B cell (primary cell): ENCODE measurements at regions not wholly inside any gene's neighbourhood (a gene's known extent, or its start where the extent isn't known, plus 50 kb on each side); places are given as distances from the start of the nearest gene placed in this dataset.

ENCODE experiments used
- ATAC-seq: fragments of 200-7000 bp; cut with Tn5 transposase; one replicate; pipeline ENCODE4 v1.10.0; 2021; ENCODE audit warnings: low read depth, mild to moderate bottlenecking, moderate number of reproducible peaks, moderate library complexity
- CTCF ChIA-PET: fragments of 350-600 bp; sonication (Branson Sonifier 250); formaldehyde crosslinking; loops from one replicate; lab custom pipeline; 2021; ENCODE audit warnings: antibody characterized with exemption, inconsistent platforms; lab: Charles Lee
- POLR2A ChIA-PET: fragments of 350-600 bp; sonication (Branson Sonifier 250); formaldehyde crosslinking; loops from one replicate; lab custom pipeline; 2021; ENCODE audit warnings: antibody characterized with exemption; lab: Charles Lee
- DNase-seq: peaks from one replicate; pipeline ENCODE4 v3.0.0; 2013
- H2AFZ ChIP-seq: 2 replicates; pipeline ENCODE4 v1.6.1; 2012; ENCODE audit warnings: mild to moderate bottlenecking, low read depth, low read length; ENCODE audit not compliant: insufficient read depth, poor library complexity, severe bottlenecking
- H3K27ac ChIP-seq, 2 donors: 1 replicate in 1 of 2; 2 replicates in 1 of 2; pipeline ENCODE4 v1.5.1; 2012 to 2013; ENCODE audit warnings: low read length in 2 of 2, mild to moderate bottlenecking in 2 of 2, moderate library complexity in 1 of 2
- H3K27me3 ChIP-seq, 4 experiments: fragments of 200-600 bp in 1 of 4; sonication (generic) in 1 of 4; replicated peaks in 1 of 4; 1 replicate in 2 of 4; 2 replicates in 2 of 4; pipeline versions ENCODE4 v1.6.1 to v1.7.0; 2013 to 2016; ENCODE audit warnings: low read length in 3 of 4, mild to moderate bottlenecking in 2 of 4, mixed read lengths in 1 of 4, moderate library complexity in 1 of 4; ENCODE audit not compliant: insufficient read depth in 4 of 4, control insufficient read depth in 3 of 4; ENCODE audit errors: control extremely low read depth in 1 of 4
- H3K36me3 ChIP-seq, 2 experiments: replicated peaks in 1 of 2; 1 replicate in 1 of 2; 2 replicates in 1 of 2; pipeline versions ENCODE4 v1.6.1 to v1.7.1; 2013; ENCODE audit warnings: low read length in 1 of 2; ENCODE audit not compliant: insufficient read depth in 2 of 2, control insufficient read depth in 1 of 2; ENCODE audit errors: control extremely low read depth in 1 of 2, extremely low read depth in 1 of 2
- H3K4me1 ChIP-seq, 2 donors: fragments of 200-600 bp in 1 of 2; sonication (generic) in 1 of 2; 1 replicate in 1 of 2; 2 replicates in 1 of 2; pipeline versions ENCODE4 v1.5.1 to v1.6.1; 2013 to 2017; ENCODE audit warnings: low read length in 2 of 2; ENCODE audit not compliant: control insufficient read depth in 2 of 2, insufficient read depth in 2 of 2
- H3K4me2 ChIP-seq: replicated peaks from 2 replicates; pipeline ENCODE3; 2012; ENCODE audit warnings: mild to moderate bottlenecking, low read depth, low read length; ENCODE audit not compliant: poor library complexity, severe bottlenecking
- H3K4me3 ChIP-seq, 5 experiments: fragments of 200-600 bp in 1 of 5; sonication (generic) in 1 of 5; 1 replicate in 3 of 5; 2 replicates in 2 of 5; pipeline versions ENCODE4 v1.5.1 to v1.7.0; 2011 to 2016; ENCODE audit warnings: low read length in 4 of 5, mild to moderate bottlenecking in 4 of 5, low read depth in 2 of 5, control low read depth in 1 of 5, moderate library complexity in 1 of 5; ENCODE audit not compliant: insufficient read depth in 1 of 5; ENCODE audit errors: control extremely low read depth in 1 of 5, extremely low read depth in 1 of 5
- H3K79me2 ChIP-seq: fragments of 200-600 bp; sonication (generic); one replicate; pipeline ENCODE4 v1.6.0; 2016; ENCODE audit warnings: low read length; ENCODE audit not compliant: control insufficient read depth, insufficient read depth
- H3K9ac ChIP-seq: fragments of 200-600 bp; sonication (generic); 2 replicates; pipeline ENCODE4 v1.6.1; 2017; ENCODE audit warnings: mild to moderate bottlenecking, low read length, moderate library complexity
- H3K9me3 ChIP-seq, 3 donors: one replicate each; pipeline versions ENCODE4 v1.6.1 to v1.7.1; 2013; ENCODE audit warnings: low read length in 2 of 3; ENCODE audit not compliant: control insufficient read depth in 2 of 3, insufficient read depth in 1 of 3; ENCODE audit errors: control extremely low read depth in 1 of 3
- H4K20me1 ChIP-seq: 2 replicates; pipeline ENCODE4 v1.6.0; 2012; ENCODE audit warnings: mild to moderate bottlenecking, low read length; ENCODE audit not compliant: insufficient read depth, control insufficient read depth, poor library complexity, severe bottlenecking
- H3K27ac Mint-ChIP-seq: one replicate; pipeline ENCODE4 v1.8.0; 2021; ENCODE audit warnings: mixed read lengths
- H3K27me3 Mint-ChIP-seq: one replicate; pipeline ENCODE4 v1.8.0; 2021; ENCODE audit warnings: mixed read lengths
- H3K4me1 Mint-ChIP-seq: one replicate; pipeline ENCODE4 v1.8.0; 2021; ENCODE audit warnings: mixed read lengths
- H3K4me3 Mint-ChIP-seq: one replicate; pipeline ENCODE4 v1.8.0; 2021; ENCODE audit warnings: mixed read lengths
- H3K9me3 Mint-ChIP-seq: one replicate; pipeline ENCODE4 v1.8.0; 2022; ENCODE audit warnings: mixed read lengths; ENCODE audit not compliant: insufficient read depth
- EZH2 ChIP-seq: IDR thresholded peaks from 2 replicates; pipeline ENCODE4 v1.6.1; 2012; ENCODE audit warnings: borderline replicate concordance, low read depth, mild to moderate bottlenecking, moderate library complexity, low read length; ENCODE audit not compliant: insufficient read depth, poor library complexity, severe bottlenecking
- WGBS: methylation state at CpG from one replicate; pipeline ENCODE4 v1.1.5; 2013; ENCODE audit warnings: missing lambda C conversion rate; ENCODE audit not compliant: insufficient coverage; 5-methylcytosine and 5-hydroxymethylcytosine counted together
- intact Hi-C: fragments of 100-400 bp; cut with micrococcal nuclease; formaldehyde crosslinking; loops from one replicate; pipeline ENCODE4 v1.10.0; 2022
- TF ChIP-seq, protein P1 (sequence below): fragments of 200-600 bp; IDR thresholded peaks from one replicate; pipeline ENCODE4 v1.8.0; 2022; ENCODE audit warnings: antibody characterized with exemption, mild to moderate bottlenecking

DNA sequence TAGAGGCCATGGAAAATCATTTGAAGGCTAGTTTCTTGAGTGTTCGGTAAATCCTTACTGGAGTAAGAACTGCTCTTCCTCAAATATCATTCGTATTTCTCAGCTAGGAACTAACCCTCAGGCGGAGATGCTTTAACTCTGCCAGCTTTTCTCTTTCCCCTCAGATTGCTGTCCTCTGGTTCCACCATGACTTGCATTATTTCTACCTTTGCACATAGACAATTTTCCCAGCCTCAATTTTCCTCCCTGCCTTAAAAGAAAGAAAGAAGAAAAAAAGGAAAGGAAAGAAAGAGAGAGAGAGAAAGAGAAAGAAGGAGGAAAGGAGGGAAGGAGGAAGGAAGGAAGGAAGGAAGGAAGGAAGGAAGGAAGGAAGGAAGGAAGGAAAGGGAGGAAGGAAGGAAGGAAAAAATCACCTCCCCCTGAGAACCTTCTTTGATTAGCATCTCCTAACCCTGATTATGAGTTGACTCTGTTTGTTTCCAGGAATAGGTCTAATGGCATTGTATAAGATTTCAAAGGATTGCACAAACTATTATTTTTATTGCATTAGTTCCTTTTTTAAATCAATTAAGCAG is 123.3 kb upstream of the FAM204A start:
- Histone ChIP-seq H4K20me1 (no peaks in the 10 kb centered on the region), H3K4me2 (no peak overlapping the region), H3K4me3 (no peak overlapping the region), H3K27me3 (peaks cover 0 to 10% (median 3%) of the 10 kb centered on the region in 4 experiments), H3K36me3 (no peaks in the 10 kb centered on the region), H3K4me1 (no peaks in the 10 kb centered on the region), H2AFZ (no peak overlapping the region), H3K27ac (no peak overlapping the region), H3K79me2 (no peaks in the 10 kb centered on the region), H3K9ac (no peak overlapping the region), H3K9me3 (peaks cover 0 to 9% (median 0%) of the 10 kb centered on the region in 3 donors)
- H3K27me3 Mint-ChIP-seq: peaks cover 50% of the 10 kb centered on the region
- WGBS: 60% methylated on average over 2 of the region's 3 CpGs
- ChIA-PET CTCF (no interaction called here), POLR2A (no interaction called here)
- DNase-seq (no peak), ATAC-seq (no peak)
- no peaks in the 10 kb centered on the region for H3K4me1 Mint-ChIP-seq
- H3K9me3 Mint-ChIP-seq: no peaks in the 10 kb centered on the region
- TF ChIP-seq EZH2: no peak
- TF ChIP-seq, protein P1, sequence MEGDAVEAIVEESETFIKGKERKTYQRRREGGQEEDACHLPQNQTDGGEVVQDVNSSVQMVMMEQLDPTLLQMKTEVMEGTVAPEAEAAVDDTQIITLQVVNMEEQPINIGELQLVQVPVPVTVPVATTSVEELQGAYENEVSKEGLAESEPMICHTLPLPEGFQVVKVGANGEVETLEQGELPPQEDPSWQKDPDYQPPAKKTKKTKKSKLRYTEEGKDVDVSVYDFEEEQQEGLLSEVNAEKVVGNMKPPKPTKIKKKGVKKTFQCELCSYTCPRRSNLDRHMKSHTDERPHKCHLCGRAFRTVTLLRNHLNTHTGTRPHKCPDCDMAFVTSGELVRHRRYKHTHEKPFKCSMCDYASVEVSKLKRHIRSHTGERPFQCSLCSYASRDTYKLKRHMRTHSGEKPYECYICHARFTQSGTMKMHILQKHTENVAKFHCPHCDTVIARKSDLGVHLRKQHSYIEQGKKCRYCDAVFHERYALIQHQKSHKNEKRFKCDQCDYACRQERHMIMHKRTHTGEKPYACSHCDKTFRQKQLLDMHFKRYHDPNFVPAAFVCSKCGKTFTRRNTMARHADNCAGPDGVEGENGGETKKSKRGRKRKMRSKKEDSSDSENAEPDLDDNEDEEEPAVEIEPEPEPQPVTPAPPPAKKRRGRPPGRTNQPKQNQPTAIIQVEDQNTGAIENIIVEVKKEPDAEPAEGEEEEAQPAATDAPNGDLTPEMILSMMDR: no peak
- no peak overlapping the region for H3K4me3 Mint-ChIP-seq
- intact Hi-C loops: no loop called here
- no peak overlapping the region for H3K27ac Mint-ChIP-seq

- ATAC-seq (no peak), DNase-seq (no peak)
- peaks cover 0 to 9% (median 0%) of the 10 kb centered on the region in 3 donors for H3K9me3 ChIP-seq
- Mint-ChIP-seq H3K4me1 (peaks cover 4% of the 10 kb centered on the region), H3K27ac (no peak overlapping the region), H3K27me3 (peaks cover 46% of the 10 kb centered on the region), H3K4me3 (no peak overlapping the region), H3K9me3 (no peaks in the 10 kb centered on the region)
- TF ChIP-seq, protein P1: no peak
- TF ChIP-seq EZH2: no peak
- no peak overlapping the region for H3K4me3 ChIP-seq
- no peak overlapping the region for H3K9ac ChIP-seq
- intact Hi-C loops: no loop called here
- ChIA-PET CTCF (no interaction called here), POLR2A (no interaction called here)
- H3K27ac ChIP-seq: no peak overlapping the region
- no peaks in the 10 kb centered on the region for H4K20me1 ChIP-seq
- WGBS: 75% methylated on average over 1 of the region's 1 CpG
- no peaks in the 10 kb centered on the region for H3K36me3 ChIP-seq
- peaks cover 0 to 19% (median 3%) of the 10 kb centered on the region in 4 experiments for H3K27me3 ChIP-seq
- H3K4me2 ChIP-seq: no peak overlapping the region
- peaks cover 0 to 3% of the 10 kb centered on the region in 2 donors for H3K4me1 ChIP-seq
- H3K79me2 ChIP-seq: no peaks in the 10 kb centered on the region
- no peak overlapping the region for H2AFZ ChIP-seq
Measured at GRCh38 chr10:118463740-118464139, 121.6 kb upstream of the FAM204A start.
